AML-193 (cell line): ENCODE measurements at regions not wholly inside any gene's neighbourhood (a gene's known extent, or its start where the extent isn't known, plus 50 kb on each side); places are given as distances from the start of the nearest gene placed in this dataset.
"Not testable (repeated sequence)": the region's sequence is repeated elsewhere in the genome, so short reads cannot be mapped to it uniquely, and the experiment has no call there.

Source experiments
- DNase-seq, 2 experiments: peaks; one replicate each; lab custom pipeline; 2025; lab: John Stamatoyannopoulos, UW

GRCh38 chr3:8143186-8143585 lies 358.4 kb upstream of the LMCD1 start:
- no peak for DNase-seq

GRCh38 chr3:8145661-8146060 lies 356.0 kb upstream of the LMCD1 start:
- no peak for DNase-seq

GRCh38 chr3:8147711-8148110 lies 353.9 kb upstream of the LMCD1 start:
- no peak for DNase-seq

GRCh38 chr3:8152821-8153418 lies 348.7 kb upstream of the LMCD1 start:
- DNase-seq, result no peak

GRCh38 chr3:8153800-8154199 lies 347.8 kb upstream of the LMCD1 start:
- no peak for DNase-seq

GRCh38 chr3:8154617-8155016 lies 347.0 kb upstream of the LMCD1 start:
- no peak for DNase-seq

GRCh38 chr3:8156138-8156537 lies 345.5 kb upstream of the LMCD1 start:
- no peak for DNase-seq

GRCh38 chr3:8156831-8157230 lies 344.8 kb upstream of the LMCD1 start:
- DNase-seq, result no peak

- no peak for DNase-seq
Measured at GRCh38 chr3:8157640-8158039, 344.0 kb upstream of the LMCD1 start.

GRCh38 chr3:8164145-8164544 lies 337.5 kb upstream of the LMCD1 start:
- DNase-seq, result no peak

- DNase-seq, result no peak
Measured at GRCh38 chr3:8166014-8166413, 335.6 kb upstream of the LMCD1 start.

- DNase-seq, result no peak
Measured at GRCh38 chr3:8170971-8171508, 330.6 kb upstream of the LMCD1 start.

GRCh38 chr3:8173892-8174291 lies 327.7 kb upstream of the LMCD1 start:
- DNase-seq, result no peak

- not testable (repeated sequence) for DNase-seq
Measured at GRCh38 chr3:8176759-8177483, 324.7 kb upstream of the LMCD1 start.

GRCh38 chr3:8178516-8178915 lies 323.1 kb upstream of the LMCD1 start:
- DNase-seq, result not testable (repeated sequence)

GRCh38 chr3:8182904-8183303 lies 318.7 kb upstream of the LMCD1 start:
- no peak for DNase-seq

- peak in 1 of 2 experiments; percentile 1 for DNase-seq
Measured at GRCh38 chr3:8183627-8184026, 318.0 kb upstream of the LMCD1 start.

- no peak for DNase-seq
Measured at GRCh38 chr3:8186213-8186612, 315.4 kb upstream of the LMCD1 start.

GRCh38 chr3:8187996-8188395 lies 313.6 kb upstream of the LMCD1 start:
- no peak for DNase-seq

- no peak for DNase-seq
Measured at GRCh38 chr3:8189051-8189450, 312.6 kb upstream of the LMCD1 start.

GRCh38 chr3:8191406-8191805 lies 310.2 kb upstream of the LMCD1 start:
- DNase-seq, result no peak

- no peak for DNase-seq
Measured at GRCh38 chr3:8197384-8197783, 304.2 kb upstream of the LMCD1 start.

- DNase-seq, result no peak
Measured at GRCh38 chr3:8198605-8199004, 303.0 kb upstream of the LMCD1 start.

- DNase-seq, result no peak
Measured at GRCh38 chr3:8200996-8201395, 300.6 kb upstream of the LMCD1 start.
